HG03135 (cell line): ENCODE measurements at regions not wholly inside any gene's neighbourhood (a gene's known extent, or its start where the extent isn't known, plus 50 kb on each side); places are given as distances from the start of the nearest gene placed in this dataset.
"Not testable (repeated sequence)": the region's sequence is repeated elsewhere in the genome, so short reads cannot be mapped to it uniquely, and the experiment has no call there.

ENCODE experiments used
- ATAC-seq: cut with Tn5 transposase; IDR thresholded peaks from one replicate; pipeline ENCODE4 v1.9.1; 2021; ENCODE audit warnings: mild to moderate bottlenecking, moderate library complexity; ENCODE audit not compliant: unreplicated experiment

DNA sequence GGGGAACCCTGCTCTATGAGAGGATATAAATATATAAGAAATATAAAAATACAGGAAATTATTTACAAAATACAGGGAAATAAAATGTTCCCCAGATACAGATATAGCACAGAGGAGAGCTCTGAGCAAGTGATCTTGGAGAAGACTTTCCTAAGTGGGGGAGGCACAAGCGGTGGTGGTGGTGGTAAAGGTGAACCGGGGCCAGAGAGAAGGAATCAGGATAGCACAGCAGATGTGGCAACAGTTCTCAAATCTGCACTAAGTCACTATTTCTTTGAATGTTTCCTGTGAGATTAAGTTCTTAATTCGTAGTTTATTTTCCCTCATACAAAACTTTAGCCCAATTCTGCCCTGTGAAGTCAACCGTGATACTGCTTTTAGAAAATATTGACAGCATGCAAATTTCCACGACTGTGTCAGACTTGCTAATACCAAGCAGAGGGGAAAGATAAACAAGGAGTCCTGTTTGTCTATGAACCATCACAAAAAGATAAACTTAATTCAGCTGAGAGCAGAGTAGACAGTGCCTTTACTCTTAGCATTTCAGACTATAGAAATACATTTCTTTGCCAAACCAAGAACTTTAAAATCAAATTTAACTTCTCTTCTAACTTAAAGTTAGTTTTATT, 237.5 kb upstream of the POGK start:
- no peak for ATAC-seq

DNA sequence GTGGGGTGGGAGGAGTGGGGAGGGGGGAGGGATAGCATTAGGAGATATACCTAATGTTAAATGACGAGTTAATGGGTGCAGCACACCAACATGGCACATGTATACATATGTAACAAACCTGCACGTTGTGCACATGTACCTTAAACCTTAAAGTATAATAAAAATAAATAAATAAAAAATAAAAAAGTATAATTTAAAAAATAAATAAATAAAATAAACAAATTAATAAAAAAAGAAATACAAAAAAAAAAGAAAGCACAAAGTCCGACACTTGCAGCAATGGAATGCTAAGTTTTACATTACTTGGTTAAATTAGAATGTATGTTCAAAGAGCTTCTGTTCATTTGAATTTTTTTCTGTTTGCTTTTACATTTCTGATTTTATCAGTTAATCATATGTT, 236.5 kb upstream of the POGK start:
- not testable (repeated sequence) for ATAC-seq

DNA sequence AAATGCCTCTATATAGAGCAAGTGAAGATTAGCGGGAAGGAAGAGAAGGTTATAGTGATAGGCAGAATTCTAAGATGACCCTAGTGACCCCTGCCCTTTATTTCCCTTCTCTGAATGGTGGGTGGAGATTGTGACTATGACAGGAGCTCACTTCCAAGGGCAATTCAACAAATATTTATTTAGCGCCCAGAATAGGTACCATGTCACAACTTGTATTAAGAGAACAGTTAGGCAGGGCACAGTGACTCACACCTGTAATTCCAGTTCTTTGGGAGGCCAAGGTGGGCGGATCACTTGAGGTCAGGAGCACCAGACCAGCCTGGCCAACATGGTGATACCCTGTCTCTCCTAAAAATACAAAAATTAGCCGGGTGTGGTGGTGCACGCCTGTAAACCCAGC, 236.0 kb upstream of the POGK start:
- ATAC-seq: no peak

DNA sequence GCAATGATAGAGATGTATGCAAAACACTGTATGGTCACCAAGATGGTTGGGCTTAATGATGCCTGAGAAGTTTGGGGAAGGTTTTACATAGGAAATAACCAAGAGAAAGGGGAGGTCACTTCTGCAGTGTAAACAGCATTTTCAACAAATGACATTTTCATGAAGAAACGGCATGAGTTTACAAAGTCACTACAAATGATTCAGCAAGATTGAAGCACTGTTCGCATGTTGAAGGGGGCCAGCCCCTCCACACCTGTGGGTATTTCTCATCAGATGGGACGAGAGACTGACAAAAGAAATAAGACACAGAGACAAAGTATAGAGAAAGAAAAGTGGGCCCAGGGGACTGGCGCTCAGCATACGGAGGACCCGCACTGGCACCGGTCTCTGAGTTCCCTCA, 234.1 kb upstream of the POGK start:
- no peak for ATAC-seq

DNA sequence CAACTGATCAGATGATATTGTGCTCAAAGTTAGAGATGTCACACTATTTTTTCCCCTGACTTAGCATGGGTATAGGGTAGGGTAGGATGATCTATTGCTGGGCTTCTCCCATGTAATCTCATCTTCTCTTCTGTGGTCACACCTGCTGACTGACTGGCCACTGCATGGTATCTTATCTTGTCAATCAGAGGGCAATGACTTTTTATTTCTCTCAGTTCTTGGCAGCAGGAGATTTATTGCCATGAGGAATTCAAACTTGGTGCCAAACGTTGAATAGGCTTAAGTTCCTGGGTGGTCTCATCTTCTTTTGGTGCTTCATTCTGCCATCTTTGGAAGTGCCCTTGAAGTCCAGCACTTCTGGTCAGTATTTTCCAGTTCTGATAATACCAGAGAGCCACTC, 226.4 kb upstream of the POGK start:
- ATAC-seq: no peak

DNA sequence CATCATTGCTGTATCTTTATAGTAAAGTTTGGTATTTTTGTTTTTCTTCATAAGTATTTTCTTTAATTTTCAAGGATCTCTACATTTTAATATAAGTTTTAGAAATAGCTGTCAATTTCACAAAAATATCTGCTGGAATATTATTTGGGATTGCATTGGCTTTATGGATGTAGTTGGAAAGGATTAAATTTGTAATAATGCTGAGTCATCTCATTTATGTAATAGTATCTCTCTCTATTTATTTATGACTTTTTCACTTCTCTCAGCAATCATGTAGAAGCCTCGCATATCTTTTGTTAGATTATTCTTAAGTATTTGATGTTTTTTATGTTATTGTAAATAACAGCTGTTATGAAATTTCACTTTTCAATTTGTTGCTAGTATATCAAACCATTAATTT, 223.1 kb upstream of the POGK start:
- no peak for ATAC-seq

DNA sequence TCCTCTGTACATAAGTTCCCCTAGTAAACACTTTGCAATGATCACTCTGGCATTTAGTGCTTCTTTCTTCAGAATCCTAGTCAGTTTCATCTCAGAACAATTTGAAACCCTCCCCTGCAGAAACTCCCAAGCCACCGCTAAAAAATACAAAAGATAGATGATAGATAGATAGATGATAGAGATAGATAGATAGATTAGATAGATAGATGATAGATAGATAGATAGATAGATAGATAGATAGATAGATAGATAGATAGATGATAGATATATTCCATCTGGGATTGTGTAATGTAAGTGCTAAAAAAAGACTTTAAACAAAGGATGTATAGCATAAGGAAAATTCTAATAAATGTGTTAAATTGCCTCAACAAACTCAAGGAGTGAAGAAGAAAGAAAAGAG, 212.6 kb upstream of the POGK start:
- ATAC-seq: no peak

DNA sequence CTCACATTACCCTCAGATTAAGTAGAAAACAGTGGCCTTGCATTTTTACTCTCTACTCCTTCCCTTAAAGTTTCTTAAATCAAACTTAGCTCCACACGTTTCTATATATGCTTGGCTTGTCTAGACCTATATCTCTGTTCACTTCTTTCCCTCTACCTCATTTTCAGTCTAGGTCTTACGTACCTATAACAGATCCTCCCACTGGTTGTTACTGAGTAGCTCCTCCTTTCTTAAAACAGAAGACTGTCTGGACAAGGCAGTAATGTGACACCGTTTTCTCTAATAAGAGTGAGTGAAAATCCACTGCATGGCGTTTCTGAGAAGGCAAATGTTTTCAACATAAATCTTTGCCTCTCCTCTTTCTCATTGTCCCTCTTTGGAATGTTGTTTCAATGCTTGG, 211.7 kb upstream of the POGK start:
- no peak for ATAC-seq

DNA sequence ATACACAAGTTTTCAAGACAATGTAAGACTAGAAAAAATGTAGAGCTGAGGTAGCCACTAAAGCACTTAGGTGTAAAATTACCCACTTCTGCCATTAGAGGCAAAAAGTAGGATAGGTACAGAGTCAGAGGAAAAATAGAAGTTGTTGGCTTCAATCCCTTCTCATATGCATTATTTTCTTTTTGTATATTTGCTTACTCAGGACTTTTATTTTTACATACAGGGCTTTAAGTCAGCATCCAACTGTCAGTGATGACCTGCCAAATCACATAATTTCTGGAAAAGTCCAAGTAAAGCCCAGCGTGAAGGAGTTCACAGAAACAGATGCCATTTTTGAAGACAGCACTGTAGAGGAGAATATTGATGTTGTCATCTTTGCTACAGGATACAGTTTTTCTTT, 211.0 kb upstream of the POGK start:
- no peak for ATAC-seq

DNA sequence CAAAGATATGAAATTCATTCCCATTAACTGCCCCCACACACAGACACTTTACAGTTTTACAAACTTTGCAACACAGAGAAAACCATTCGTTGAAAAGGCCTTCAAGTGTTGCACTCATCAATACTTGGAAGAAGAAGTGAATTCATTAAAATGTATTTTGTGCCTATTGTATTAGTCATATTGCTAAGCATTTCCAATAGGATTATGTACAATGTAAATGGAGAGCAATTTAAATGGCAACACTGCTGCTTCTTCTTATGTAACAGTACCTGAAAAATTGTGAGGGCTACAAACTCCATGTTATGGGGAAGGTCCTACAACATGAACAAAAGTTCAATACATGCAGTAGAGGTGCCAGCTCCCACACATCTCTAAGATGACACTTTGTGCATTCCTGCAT, 209.3 kb upstream of the POGK start:
- ATAC-seq: no peak

DNA sequence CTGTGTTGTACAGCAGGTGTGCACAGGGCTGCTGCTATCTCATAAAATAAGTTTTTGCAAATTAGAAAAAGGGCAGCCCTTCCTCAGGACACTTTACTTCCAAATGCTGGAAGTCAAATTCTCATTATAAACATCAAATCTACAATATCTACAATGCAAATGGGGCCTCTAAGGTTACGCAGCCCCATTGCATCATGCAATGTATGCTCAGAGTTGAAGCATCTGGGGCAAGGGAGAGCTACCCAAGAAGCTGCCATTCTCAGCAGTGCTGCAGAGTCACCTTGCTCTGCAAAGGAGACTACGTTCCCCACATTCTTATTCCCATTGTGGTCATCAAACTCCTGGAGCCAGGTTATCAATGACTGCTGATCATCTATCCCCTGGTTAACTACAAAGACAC, 208.9 kb upstream of the POGK start:
- ATAC-seq: no peak

DNA sequence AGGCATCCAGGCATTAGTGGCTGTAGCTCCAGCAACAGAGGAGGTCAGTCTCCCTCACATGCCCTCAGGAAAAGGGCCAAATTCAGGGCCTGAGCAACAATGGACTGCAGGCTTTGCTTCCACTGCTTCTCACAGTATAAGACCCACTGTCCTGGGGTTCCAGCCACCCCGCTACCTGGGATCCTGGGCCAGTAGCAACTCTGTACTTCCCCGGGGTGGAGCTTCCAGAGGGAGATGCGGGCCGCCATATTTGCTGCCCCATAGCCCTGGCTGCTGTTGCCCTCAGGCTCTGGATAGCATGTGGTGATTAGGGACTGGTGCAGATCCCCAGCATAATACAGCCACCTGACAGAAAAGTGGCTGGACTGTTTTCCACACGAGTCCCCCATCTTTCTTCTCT, 201.1 kb upstream of the POGK start:
- ATAC-seq: no peak

DNA sequence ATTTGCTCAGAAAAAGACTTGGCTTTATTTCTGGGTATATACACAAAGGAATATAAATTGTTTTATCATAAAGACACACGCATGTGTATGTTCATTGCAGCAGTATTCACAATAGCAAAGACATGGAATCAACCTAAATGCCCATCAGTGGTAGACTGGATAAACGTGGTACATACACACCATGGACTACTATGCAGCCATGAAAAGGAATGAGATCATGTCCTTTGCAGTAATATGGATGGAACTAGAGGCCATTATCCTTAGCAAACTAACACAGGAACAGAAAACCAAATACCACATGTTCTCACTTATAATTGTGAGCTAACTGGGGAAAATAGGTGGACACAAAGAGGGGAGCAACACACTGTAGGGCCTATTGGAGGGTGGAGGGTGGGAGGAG, 182.0 kb upstream of the POGK start:
- not testable (repeated sequence) for ATAC-seq

DNA sequence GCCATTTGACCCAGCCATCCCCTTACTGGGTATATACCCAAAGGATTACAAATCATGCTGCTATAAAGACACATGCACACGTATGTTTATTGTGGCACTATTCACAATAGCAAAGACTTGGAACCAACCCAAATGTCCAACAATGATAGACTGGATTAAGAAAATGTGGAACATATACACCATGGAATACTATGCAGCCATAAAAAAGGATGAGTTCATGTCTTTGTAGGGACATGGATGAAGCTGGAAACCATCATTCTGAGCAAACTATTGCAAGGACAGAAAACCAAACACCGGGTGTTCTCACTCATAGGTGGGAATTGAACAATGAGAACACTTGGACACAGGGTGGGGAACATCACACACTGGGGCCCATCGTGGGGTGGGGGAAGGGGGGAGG, 172.5 kb upstream of the POGK start:
- ATAC-seq: not testable (repeated sequence)

DNA sequence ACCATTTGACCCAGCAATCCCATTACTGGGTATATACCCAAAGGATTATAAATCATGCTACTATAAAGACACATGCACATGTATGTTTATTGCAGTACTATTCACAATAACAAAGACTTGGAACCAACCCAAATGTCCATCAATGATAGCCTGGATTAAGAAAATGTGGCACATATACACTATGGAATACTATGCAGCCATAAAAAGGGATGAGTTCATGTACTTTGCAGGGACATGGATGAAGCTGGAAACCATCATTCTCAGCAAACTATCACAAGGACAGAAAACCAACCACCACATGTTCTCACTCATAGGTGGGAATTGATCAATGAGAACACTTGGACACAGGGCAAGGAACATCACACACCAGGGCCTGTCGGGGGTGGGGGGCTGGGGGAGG, 171.7 kb upstream of the POGK start:
- ATAC-seq: not testable (repeated sequence)

DNA sequence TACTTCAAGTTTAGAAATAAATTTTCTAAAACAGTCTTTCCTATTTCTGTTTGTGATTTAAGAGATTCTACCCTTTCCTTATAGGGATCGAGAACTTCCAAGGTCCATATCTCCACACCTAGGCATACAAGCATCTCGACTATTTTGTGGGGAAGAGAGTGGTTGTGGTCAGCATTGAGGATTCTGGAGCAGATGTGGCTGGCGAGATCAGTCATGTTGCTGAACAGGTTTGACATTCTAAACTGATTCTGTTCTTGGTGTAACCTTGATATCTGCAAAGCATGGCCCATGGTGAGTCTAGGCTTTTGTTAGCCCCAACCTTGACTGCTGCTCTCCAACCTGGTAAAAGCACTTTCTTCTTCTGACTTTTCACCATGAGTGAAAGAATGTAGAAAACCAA, 167.6 kb upstream of the POGK start:
- no peak for ATAC-seq

DNA sequence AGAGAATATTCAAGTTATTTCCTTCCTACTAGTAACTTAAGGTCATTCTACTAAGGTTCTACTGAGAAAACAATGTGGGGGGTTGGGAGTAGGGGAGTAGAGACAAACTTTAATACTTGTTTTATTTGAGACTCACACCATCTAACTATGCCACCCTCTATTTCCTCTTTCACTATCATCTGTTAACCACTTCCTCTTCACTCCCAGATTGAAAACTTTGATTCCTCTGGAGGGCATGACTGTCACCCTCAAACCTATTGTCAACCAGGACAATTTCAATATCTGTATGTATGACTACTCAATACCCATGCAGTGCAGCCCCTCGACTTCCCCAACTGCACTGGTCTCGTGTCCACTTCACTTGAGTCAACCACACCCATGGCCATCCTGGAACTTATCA, 165.6 kb upstream of the POGK start:
- ATAC-seq: no peak

DNA sequence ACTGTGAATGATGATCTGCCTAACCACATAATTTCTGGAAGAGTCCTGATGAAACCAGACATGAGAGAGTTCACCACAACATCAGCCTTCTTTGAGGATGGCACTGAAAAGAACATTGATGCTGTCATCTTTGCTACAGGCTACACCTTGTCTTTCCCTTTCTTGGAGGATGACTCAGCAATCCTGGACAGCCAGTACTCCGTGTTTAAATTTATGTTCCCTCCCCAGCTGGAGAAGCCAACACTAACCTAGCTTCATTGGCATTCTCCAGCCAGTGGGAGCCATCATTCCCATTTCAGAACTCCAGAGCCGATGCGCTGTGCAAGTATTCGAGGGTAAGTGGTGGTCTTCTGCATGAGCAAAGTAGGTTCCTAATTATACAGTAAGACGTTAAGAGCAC, 164.1 kb upstream of the POGK start:
- no peak for ATAC-seq

DNA sequence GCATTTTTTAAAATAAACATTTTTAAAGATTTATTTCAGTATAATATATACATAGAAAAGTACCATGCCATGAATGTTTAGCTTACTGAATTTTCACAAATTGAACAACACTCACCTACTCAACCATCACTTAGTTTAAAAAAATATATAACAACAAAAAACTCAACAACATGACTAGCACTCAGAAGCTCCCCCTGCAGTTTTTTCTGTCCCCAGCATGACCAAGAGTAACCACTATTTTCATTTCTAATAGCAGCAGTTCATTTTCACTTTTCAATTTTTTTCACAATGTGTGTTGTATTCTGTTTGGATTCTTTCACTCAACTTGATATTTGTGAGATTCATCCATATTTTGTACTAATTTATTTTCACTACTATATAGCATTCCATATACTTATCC, 162.3 kb upstream of the POGK start:
- no peak for ATAC-seq

DNA sequence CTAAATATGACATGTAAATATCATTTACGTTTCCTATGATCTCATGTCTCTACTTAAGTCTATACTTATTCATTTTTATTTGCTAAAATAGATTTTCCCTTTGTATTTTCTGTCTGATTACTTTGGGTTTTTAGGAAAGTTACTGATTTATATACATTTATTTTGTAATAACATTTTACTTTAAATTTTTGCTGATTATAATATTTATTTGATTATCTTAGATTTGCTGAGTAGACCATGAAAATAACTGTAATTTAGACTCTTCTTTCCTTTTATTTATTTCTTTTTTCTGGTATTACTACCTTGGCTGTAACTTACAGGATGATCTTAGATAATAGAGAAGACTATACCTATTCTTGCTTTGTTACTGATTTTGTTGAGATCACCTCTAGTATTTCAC, 159.9 kb upstream of the POGK start:
- ATAC-seq: no peak

DNA sequence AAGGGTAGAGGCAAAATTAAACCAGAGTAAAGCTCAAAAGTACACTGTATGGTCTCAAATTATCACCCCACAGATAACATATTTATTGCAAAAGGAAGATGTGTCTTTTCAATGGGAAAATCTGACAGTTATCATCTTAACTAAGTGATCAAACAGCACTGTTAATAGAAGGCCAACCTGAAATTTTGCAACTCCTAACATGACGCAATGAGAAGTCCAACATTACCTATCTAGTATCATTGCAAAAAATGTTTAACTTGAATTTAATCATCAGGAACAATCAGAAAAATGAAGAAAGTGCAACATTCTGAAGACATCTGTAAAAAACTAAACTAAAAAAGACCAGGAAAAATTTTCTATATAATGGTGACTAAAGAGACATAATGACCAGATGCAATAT, 156.7 kb upstream of the POGK start:
- no peak for ATAC-seq

DNA sequence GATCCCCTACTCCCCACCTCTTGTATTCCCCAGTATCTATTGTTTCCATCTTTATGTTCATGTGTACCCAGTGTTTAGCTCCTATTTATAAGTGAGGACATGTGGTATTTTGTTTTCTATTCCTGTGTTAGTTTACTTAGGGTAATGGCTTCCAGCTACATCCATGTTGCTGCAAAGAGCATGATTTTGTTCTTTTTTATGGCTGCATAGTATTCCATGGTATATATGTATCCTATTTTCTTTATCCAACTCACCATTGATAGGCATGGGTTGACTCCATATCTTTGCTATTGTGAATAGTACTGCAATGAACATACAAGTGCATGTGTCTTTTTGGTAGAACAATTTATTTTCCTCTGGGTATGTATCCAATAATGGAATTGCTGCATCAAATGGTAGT, 154.6 kb upstream of the POGK start:
- ATAC-seq: not testable (repeated sequence)

DNA sequence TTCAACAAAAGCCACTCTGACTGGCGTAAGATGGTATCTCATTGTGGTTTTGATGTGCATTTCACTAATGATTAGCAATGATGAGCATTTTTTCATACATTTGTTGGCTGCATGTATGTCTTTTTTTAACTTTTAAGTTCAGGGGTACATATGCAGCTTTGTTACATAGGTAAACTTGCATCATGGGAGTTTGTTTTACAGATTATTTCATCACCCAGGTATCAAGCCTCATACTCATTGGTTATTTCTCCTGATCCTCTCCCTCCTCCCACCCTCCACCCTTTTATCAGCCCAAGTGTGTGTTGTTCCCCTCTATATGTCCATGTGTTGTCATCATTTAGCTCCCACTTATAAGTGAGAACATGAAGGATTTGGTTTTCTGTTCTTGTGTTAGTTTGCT, 154.1 kb upstream of the POGK start:
- no peak for ATAC-seq

DNA sequence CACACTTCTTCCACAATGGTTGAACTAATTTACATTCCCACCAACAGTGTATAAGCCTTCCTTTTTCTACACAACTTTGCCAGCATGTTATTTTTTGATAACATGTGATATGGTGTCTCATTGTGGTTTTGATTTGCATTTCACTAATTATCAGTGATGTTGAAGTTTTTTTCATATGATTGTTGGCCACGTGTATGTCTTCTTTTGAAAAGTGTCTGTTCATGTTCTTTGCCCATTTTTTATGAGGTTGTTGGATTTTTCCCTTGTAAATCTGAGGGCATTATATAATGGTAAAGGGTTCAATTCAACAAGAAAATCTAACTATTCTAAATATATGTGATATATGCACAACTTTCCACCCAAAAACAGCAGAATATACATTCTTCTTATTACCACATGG, 153.4 kb upstream of the POGK start:
- ATAC-seq: not testable (repeated sequence)
